GM12891 (cell line): ENCODE measurements at regions not wholly inside any gene's neighbourhood (a gene's known extent, or its start where the extent isn't known, plus 50 kb on each side); places are given as distances from the start of the nearest gene placed in this dataset.

Experiments
- POLR2A ChIP-seq: IDR thresholded peaks from 2 replicates; pipeline ENCODE4 v1.6.1; 2011; ENCODE audit warnings: low read depth, low read length, control low read depth
- POLR2AphosphoS5 ChIP-seq: IDR thresholded peaks from 2 replicates; pipeline ENCODE4 v1.6.1; 2011; ENCODE audit warnings: low read depth, low read length, control low read depth
- TAF1 ChIP-seq: IDR thresholded peaks from 2 replicates; pipeline ENCODE4 v1.6.1; 2011; ENCODE audit warnings: low read depth, low read length, control low read depth

DNA sequence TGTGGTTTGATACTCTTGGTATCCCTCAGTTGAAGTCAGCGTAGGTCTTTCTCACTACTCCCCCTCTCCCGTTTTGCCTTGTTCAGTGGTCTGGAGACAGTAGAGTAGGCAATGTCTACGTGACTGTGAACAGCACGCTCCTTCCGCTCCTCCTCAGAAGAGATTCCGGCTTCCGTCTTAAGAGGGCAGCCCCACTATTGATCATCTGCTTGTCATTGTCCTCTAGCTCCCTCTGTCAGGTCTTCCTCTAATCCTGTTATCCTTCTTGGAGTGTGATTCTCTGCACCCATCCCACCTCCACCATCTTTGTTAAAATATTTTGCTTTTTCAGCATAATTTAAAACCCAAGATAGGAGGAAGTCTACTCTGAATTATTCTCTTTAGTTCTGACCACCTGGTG lies 129.9 kb upstream of the KCNK2 start:
- TF ChIP-seq POLR2A (no peak), POLR2AphosphoS5 (no peak), TAF1 (no peak)
